ENCODE measurements at regions not wholly inside any gene's neighbourhood (a gene's known extent, or its start where the extent isn't known, plus 50 kb on each side); places are given as distances from the start of the nearest gene placed in this dataset.

- peaks cover 14% of the 10 kb centered on the region for H3K9me3 ChIP-seq (ENCODE audit: low read length)
- ChIA-PET POLR2A (interaction anchor here (0.5 to 18.1 kb wide), 22 partner anchors 12 to 442 kb away, joined by 3 to 1356 read pairs (median 6); partner anchors contain the start of gene BCL6), CTCF (ENCODE audit: unreplicated experiment) (interaction anchor here (0.5 to 1.6 kb wide), 12 partner anchors 9 to 235 kb away, joined by 3 to 5 read pairs (median 3); no protein-coding TSS in a partner anchor)
- intact Hi-C loops (cut with micrococcal nuclease; ENCODE audit: unreplicated experiment) = loop anchor here (5.0 to 10.0 kb wide), 4 partner anchors 427 to 951 kb away; no protein-coding TSS in a partner anchor
- no peaks in the 10 kb centered on the region for H3K9me2 ChIP-seq (ENCODE audit: insufficient read depth, low read length)
- H3K4me2 ChIP-seq (ENCODE audit: low read length) = peak overlapping the region; percentile 86
- peak overlapping the region; percentile 54 for H3K4me3 ChIP-seq (ENCODE audit: low read depth, low read length, poor library complexity, severe bottlenecking)
- DNase-seq (ENCODE audit: low spot score) = peak; percentile 73
- TF ChIP-seq CTCF (conservative IDR thresholded peaks at IDR 0.05; ENCODE audit: low read length) (no peak), EZH2phosphoT487 (IDR thresholded peaks at IDR 0.05; ENCODE audit: borderline replicate concordance, low read depth, low read length) (no peak)
- peaks cover 8% of the 10 kb centered on the region for H3K36me3 ChIP-seq (ENCODE audit: insufficient read depth, low read length)
- H3K79me2 ChIP-seq (ENCODE audit: insufficient read depth, low read depth, low read length) = peaks cover 30% of the 10 kb centered on the region; the same call in 1 of the 2 replicates
- no peaks in the 10 kb centered on the region for H4K20me1 ChIP-seq (ENCODE audit: insufficient read depth, low read length)
- peaks cover 100% of the 10 kb centered on the region for H3K4me1 ChIP-seq (ENCODE audit: insufficient read depth, low read length, poor library complexity, severe bottlenecking)
- peak overlapping the region; percentile 2; the same call in 1 of the 2 replicates for H2AFZ ChIP-seq (ENCODE audit: low read length)
- H3K27ac ChIP-seq (ENCODE audit: low read depth, low read length, poor library complexity, severe bottlenecking) = peak overlapping the region; percentile 99
- BruUV-seq (replicated peaks) = no TSS peak
Measured at GRCh38 chr3:187975561-187976364, 178.2 kb upstream of the LPP start.

- no peak for TF ChIP-seq EZH2phosphoT487 (IDR thresholded peaks at IDR 0.05; ENCODE audit: borderline replicate concordance, low read depth, low read length)
- no peak for TF ChIP-seq CTCF (conservative IDR thresholded peaks at IDR 0.05; ENCODE audit: low read length)
- no peaks in the 10 kb centered on the region for H3K9me2 ChIP-seq (ENCODE audit: insufficient read depth, low read length)
- peak; percentile 82 for DNase-seq (ENCODE audit: low spot score)
- no TSS peak for BruUV-seq (replicated peaks)
- H3K36me3 ChIP-seq (ENCODE audit: insufficient read depth, low read length) = peaks cover 8% of the 10 kb centered on the region
- ChIA-PET POLR2A (interaction anchor here (0.7 to 18.1 kb wide), 21 partner anchors 13 to 441 kb away, joined by 3 to 1356 read pairs (median 19); partner anchors contain the start of gene BCL6), CTCF (ENCODE audit: unreplicated experiment) (interaction anchor here (0.7 to 1.6 kb wide), 6 partner anchors 12 to 233 kb away, joined by 3 to 5 read pairs (median 3); no protein-coding TSS in a partner anchor)
- H4K20me1 ChIP-seq (ENCODE audit: insufficient read depth, low read length) = no peaks in the 10 kb centered on the region
- intact Hi-C loops (cut with micrococcal nuclease; ENCODE audit: unreplicated experiment) = loop anchor here (5.0 to 10.0 kb wide), 4 partner anchors 426 to 952 kb away; no protein-coding TSS in a partner anchor
- peak overlapping the region; percentile 2; the same call in 1 of the 2 replicates for H2AFZ ChIP-seq (ENCODE audit: low read length)
- peaks cover 100% of the 10 kb centered on the region for H3K4me1 ChIP-seq (ENCODE audit: insufficient read depth, low read length, poor library complexity, severe bottlenecking)
- peaks cover 26% of the 10 kb centered on the region; the same call in 1 of the 2 replicates for H3K79me2 ChIP-seq (ENCODE audit: insufficient read depth, low read depth, low read length)
- H3K4me3 ChIP-seq (ENCODE audit: low read depth, low read length, poor library complexity, severe bottlenecking) = peak overlapping the region; percentile 54
- H3K4me2 ChIP-seq (ENCODE audit: low read length) = peak overlapping the region; percentile 86
- peak overlapping the region; percentile 99 for H3K27ac ChIP-seq (ENCODE audit: low read depth, low read length, poor library complexity, severe bottlenecking)
- peaks cover 14% of the 10 kb centered on the region for H3K9me3 ChIP-seq (ENCODE audit: low read length)
Measured at GRCh38 chr3:187976365-187976900, 177.5 kb upstream of the LPP start.
